ENCODE measurements at regions not wholly inside any gene's neighbourhood (a gene's known extent, or its start where the extent isn't known, plus 50 kb on each side); places are given as distances from the start of the nearest gene placed in this dataset.
"Not testable (repeated sequence)": the region's sequence is repeated elsewhere in the genome, so short reads cannot be mapped to it uniquely, and the experiment has no call there.

GRCh38 chr15:56568466-56569167 is 103.7 kb upstream of the MNS1 start:
- peaks cover 1 to 6% of the 10 kb centered on the region in 2 donors for H3K9me3 Mint-ChIP-seq
- ATAC-seq (replicated peaks in 1 of 2): no peak
- no peaks in the 10 kb centered on the region for H3K4me1 Mint-ChIP-seq (ENCODE audit: low read depth)

GRCh38 chr15:56557415-56557814 is 92.5 kb upstream of the MNS1 start:
- no peak overlapping the region for H3K4me3 Mint-ChIP-seq
- H3K36me3 Mint-ChIP-seq (ENCODE audit: insufficient read depth in 2 of 2): no peaks in the 10 kb centered on the region
- DNase-seq (no peak), ATAC-seq (replicated peaks in 1 of 2) (no peak)
- H3K9me3 Mint-ChIP-seq: peaks cover 2 to 18% of the 10 kb centered on the region in 2 donors
- H3K27ac Mint-ChIP-seq: no peak overlapping the region
- peaks cover 2% of the 10 kb centered on the region for H3K27me3 Mint-ChIP-seq (ENCODE audit: low read depth)
- no peaks in the 10 kb centered on the region for H3K4me1 Mint-ChIP-seq (ENCODE audit: low read depth)

More at GRCh38 chr15:56568466-56569167, 103.7 kb upstream of the MNS1 start:
- no peak for DNase-seq
- no peak overlapping the region for H3K27ac Mint-ChIP-seq
- no peak overlapping the region for H3K4me3 Mint-ChIP-seq
- H3K27me3 Mint-ChIP-seq (ENCODE audit: low read depth): no peaks in the 10 kb centered on the region
- no peaks in the 10 kb centered on the region for H3K36me3 Mint-ChIP-seq (ENCODE audit: insufficient read depth in 2 of 2)

- H3K27ac Mint-ChIP-seq: no peak overlapping the region
- peaks cover 2 to 15% of the 10 kb centered on the region in 2 donors for H3K9me3 Mint-ChIP-seq
- no peak overlapping the region for H3K4me3 Mint-ChIP-seq
- H3K4me1 Mint-ChIP-seq (ENCODE audit: low read depth): no peaks in the 10 kb centered on the region
- ATAC-seq (replicated peaks in 1 of 2): no peak
- no peak for DNase-seq
- no peaks in the 10 kb centered on the region for H3K27me3 Mint-ChIP-seq (ENCODE audit: low read depth)
- peaks cover 0 to 1% of the 10 kb centered on the region in 2 donors for H3K36me3 Mint-ChIP-seq (ENCODE audit: insufficient read depth in 2 of 2)
These were observed 88.5 kb upstream of the MNS1 start for GRCh38 chr15:56553486-56553885.

- no peak overlapping the region for H3K27ac Mint-ChIP-seq
- H3K4me1 Mint-ChIP-seq (ENCODE audit: low read depth): no peaks in the 10 kb centered on the region
- peaks cover 0 to 1% of the 10 kb centered on the region in 2 donors for H3K36me3 Mint-ChIP-seq (ENCODE audit: insufficient read depth in 2 of 2)
- ATAC-seq (replicated peaks in 1 of 2): no peak
- H3K9me3 Mint-ChIP-seq: peaks cover 2 to 13% of the 10 kb centered on the region in 2 donors
- no peak for DNase-seq
- H3K4me3 Mint-ChIP-seq: no peak overlapping the region
- H3K27me3 Mint-ChIP-seq (ENCODE audit: low read depth): no peaks in the 10 kb centered on the region
These were observed 87.7 kb upstream of the MNS1 start for GRCh38 chr15:56552659-56553058.

GRCh38 chr15:56540570-56540969 is 75.6 kb upstream of the MNS1 start:
- H3K4me1 Mint-ChIP-seq (ENCODE audit: low read depth): not testable (repeated sequence)

GRCh38 chr15:56540157-56540556 is 75.2 kb upstream of the MNS1 start:
- not testable (repeated sequence) for ATAC-seq (replicated peaks in 1 of 2); H3K4me1 Mint-ChIP-seq (ENCODE audit: low read depth); H3K9me3 Mint-ChIP-seq; DNase-seq; H3K4me3 Mint-ChIP-seq; H3K27ac Mint-ChIP-seq
- H3K27me3 Mint-ChIP-seq (ENCODE audit: low read depth): peaks cover 11% of the 10 kb centered on the region
- H3K36me3 Mint-ChIP-seq (ENCODE audit: insufficient read depth in 2 of 2): peaks cover 6 to 10% of the 10 kb centered on the region in 2 donors

More at GRCh38 chr15:56540570-56540969, 75.6 kb upstream of the MNS1 start:
- not testable (repeated sequence) for H3K9me3 Mint-ChIP-seq; H3K27ac Mint-ChIP-seq; DNase-seq; ATAC-seq (replicated peaks in 1 of 2); H3K4me3 Mint-ChIP-seq
- peaks cover 11% of the 10 kb centered on the region for H3K27me3 Mint-ChIP-seq (ENCODE audit: low read depth)
- H3K36me3 Mint-ChIP-seq (ENCODE audit: insufficient read depth in 2 of 2): peaks cover 6 to 10% of the 10 kb centered on the region in 2 donors

GRCh38 chr15:56538901-56539545 is 74.1 kb upstream of the MNS1 start:
- H3K9me3 Mint-ChIP-seq: peaks cover 3 to 5% of the 10 kb centered on the region in 2 donors
- ATAC-seq (replicated peaks in 1 of 2) (no peak), DNase-seq (no peak)
- H3K27me3 Mint-ChIP-seq (ENCODE audit: low read depth): peaks cover 9% of the 10 kb centered on the region
- no peak overlapping the region for H3K27ac Mint-ChIP-seq
- H3K36me3 Mint-ChIP-seq (ENCODE audit: insufficient read depth in 2 of 2): peaks cover 1 to 5% of the 10 kb centered on the region in 2 donors
- no peaks in the 10 kb centered on the region for H3K4me1 Mint-ChIP-seq (ENCODE audit: low read depth)
- H3K4me3 Mint-ChIP-seq: no peak overlapping the region

GRCh38 chr15:56537881-56538280 is 72.9 kb upstream of the MNS1 start:
- no peaks in the 10 kb centered on the region for H3K27me3 Mint-ChIP-seq (ENCODE audit: low read depth)
- peaks cover 0 to under 1% of the 10 kb centered on the region in 2 donors for H3K36me3 Mint-ChIP-seq (ENCODE audit: insufficient read depth in 2 of 2)
- no peak overlapping the region for H3K4me3 Mint-ChIP-seq
- H3K4me1 Mint-ChIP-seq (ENCODE audit: low read depth): no peaks in the 10 kb centered on the region
- ATAC-seq (replicated peaks in 1 of 2): peak in 1 of 2 donors; percentile 60
- H3K9me3 Mint-ChIP-seq: peaks cover 0 to under 1% of the 10 kb centered on the region in 2 donors
- DNase-seq: peak; percentile 12 to 17
- H3K27ac Mint-ChIP-seq: no peak overlapping the region

GRCh38 chr15:56534728-56535127 is 69.8 kb upstream of the MNS1 start:
- H3K36me3 Mint-ChIP-seq (ENCODE audit: insufficient read depth in 2 of 2): no peaks in the 10 kb centered on the region
- DNase-seq (no peak), ATAC-seq (replicated peaks in 1 of 2) (no peak)
- no peaks in the 10 kb centered on the region for H3K4me1 Mint-ChIP-seq (ENCODE audit: low read depth)
- H3K27ac Mint-ChIP-seq: no peak overlapping the region
- no peak overlapping the region for H3K4me3 Mint-ChIP-seq
- H3K9me3 Mint-ChIP-seq: no peaks in the 10 kb centered on the region
- H3K27me3 Mint-ChIP-seq (ENCODE audit: low read depth): no peaks in the 10 kb centered on the region

- H3K36me3 Mint-ChIP-seq (ENCODE audit: insufficient read depth in 2 of 2): no peaks in the 10 kb centered on the region
- no peaks in the 10 kb centered on the region for H3K4me1 Mint-ChIP-seq (ENCODE audit: low read depth)
- ATAC-seq (replicated peaks in 1 of 2) (no peak), DNase-seq (no peak)
- no peaks in the 10 kb centered on the region for H3K27me3 Mint-ChIP-seq (ENCODE audit: low read depth)
- H3K4me3 Mint-ChIP-seq: no peak overlapping the region
- no peaks in the 10 kb centered on the region for H3K9me3 Mint-ChIP-seq
- no peak overlapping the region for H3K27ac Mint-ChIP-seq
These were observed 68.9 kb upstream of the MNS1 start for GRCh38 chr15:56533731-56534403.

GRCh38 chr15:56532721-56533460 is 68.0 kb upstream of the MNS1 start:
- ATAC-seq (replicated peaks in 1 of 2): no peak
- H3K4me1 Mint-ChIP-seq (ENCODE audit: low read depth): no peaks in the 10 kb centered on the region

GRCh38 chr15:56530157-56530556 is 65.2 kb upstream of the MNS1 start:
- no peaks in the 10 kb centered on the region for H3K4me1 Mint-ChIP-seq (ENCODE audit: low read depth)
- ATAC-seq (replicated peaks in 1 of 2): no peak
- H3K27ac Mint-ChIP-seq: no peak overlapping the region
- no peak for DNase-seq
- H3K36me3 Mint-ChIP-seq (ENCODE audit: insufficient read depth in 2 of 2): no peaks in the 10 kb centered on the region
- H3K27me3 Mint-ChIP-seq (ENCODE audit: low read depth): peaks cover 12% of the 10 kb centered on the region
- H3K9me3 Mint-ChIP-seq: no peaks in the 10 kb centered on the region
- no peak overlapping the region for H3K4me3 Mint-ChIP-seq

More at GRCh38 chr15:56532721-56533460, 68.0 kb upstream of the MNS1 start:
- Mint-ChIP-seq H3K27ac (no peak overlapping the region), H3K9me3 (no peaks in the 10 kb centered on the region), H3K36me3 (ENCODE audit: insufficient read depth in 2 of 2) (no peaks in the 10 kb centered on the region), H3K4me3 (no peak overlapping the region), H3K27me3 (ENCODE audit: low read depth) (peaks cover under 1% of the 10 kb centered on the region)
- DNase-seq: no peak

GRCh38 chr15:56528136-56528535 is 63.2 kb upstream of the MNS1 start:
- no peak for DNase-seq
- H3K4me1 Mint-ChIP-seq (ENCODE audit: low read depth): no peaks in the 10 kb centered on the region

More at GRCh38 chr15:56528136-56528535, 63.2 kb upstream of the MNS1 start:
- Mint-ChIP-seq H3K9me3 (no peaks in the 10 kb centered on the region), H3K36me3 (ENCODE audit: insufficient read depth in 2 of 2) (no peaks in the 10 kb centered on the region), H3K27ac (no peak overlapping the region), H3K27me3 (ENCODE audit: low read depth) (peaks cover 12% of the 10 kb centered on the region), H3K4me3 (no peak overlapping the region)
- no peak for ATAC-seq (replicated peaks in 1 of 2)
